Esophagus muscularis mucosa (tissue), 4 donors: ENCODE measurements at regions not wholly inside any gene's neighbourhood (a gene's known extent, or its start where the extent isn't known, plus 50 kb on each side); places are given as distances from the start of the nearest gene placed in this dataset.

ENCODE experiments used
- EP300 ChIP-seq: sonication (generic); formaldehyde crosslinking; IDR thresholded peaks from one replicate; pipeline ENCODE4 v1.6.1; 2017; ENCODE audit warnings: antibody characterized with exemption
- POLR2A ChIP-seq: fragments of 450-650 bp; IDR thresholded peaks from one replicate; pipeline ENCODE4 v1.6.1; 2017; ENCODE audit warnings: antibody characterized with exemption, moderate library complexity, mild to moderate bottlenecking, low read depth
- POLR2AphosphoS5 ChIP-seq, 2 donors: sonication (generic); formaldehyde crosslinking; IDR thresholded peaks; one replicate each; pipeline ENCODE4 v1.6.1; 2017; ENCODE audit warnings: antibody characterized with exemption in 2 of 2
- TF ChIP-seq, protein P1 (sequence below), 3 experiments: fragments of 200-600 bp in 2 of 3; fragments of 450-650 bp in 1 of 3; sonication (generic) in 2 of 3; IDR thresholded peaks; one replicate each; pipeline ENCODE4 v1.5.1; 2017 to 2019; ENCODE audit warnings: antibody characterized with exemption in 3 of 3, mild to moderate bottlenecking in 2 of 3, moderate library complexity in 1 of 3

DNA sequence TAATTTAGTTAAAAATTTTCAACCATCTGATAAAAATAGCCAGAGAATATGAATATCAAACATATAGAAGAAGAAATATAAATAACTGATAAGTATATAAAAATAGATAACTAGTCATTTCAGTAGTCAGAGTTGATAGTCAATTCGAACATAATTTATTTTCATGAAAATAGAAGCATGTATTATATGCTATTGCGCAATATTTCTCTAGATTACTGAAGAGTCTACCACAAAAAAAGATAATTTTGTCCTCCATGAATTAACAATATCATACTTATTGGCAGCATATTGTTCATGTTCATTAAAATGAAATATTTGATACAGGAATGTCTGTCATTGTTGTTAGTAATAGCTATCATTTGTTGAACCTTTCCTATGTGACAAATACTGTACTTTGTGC lies 376.2 kb upstream of the TOM1L1 start:
- no peak for TF ChIP-seq POLR2A
- TF ChIP-seq, protein P1, sequence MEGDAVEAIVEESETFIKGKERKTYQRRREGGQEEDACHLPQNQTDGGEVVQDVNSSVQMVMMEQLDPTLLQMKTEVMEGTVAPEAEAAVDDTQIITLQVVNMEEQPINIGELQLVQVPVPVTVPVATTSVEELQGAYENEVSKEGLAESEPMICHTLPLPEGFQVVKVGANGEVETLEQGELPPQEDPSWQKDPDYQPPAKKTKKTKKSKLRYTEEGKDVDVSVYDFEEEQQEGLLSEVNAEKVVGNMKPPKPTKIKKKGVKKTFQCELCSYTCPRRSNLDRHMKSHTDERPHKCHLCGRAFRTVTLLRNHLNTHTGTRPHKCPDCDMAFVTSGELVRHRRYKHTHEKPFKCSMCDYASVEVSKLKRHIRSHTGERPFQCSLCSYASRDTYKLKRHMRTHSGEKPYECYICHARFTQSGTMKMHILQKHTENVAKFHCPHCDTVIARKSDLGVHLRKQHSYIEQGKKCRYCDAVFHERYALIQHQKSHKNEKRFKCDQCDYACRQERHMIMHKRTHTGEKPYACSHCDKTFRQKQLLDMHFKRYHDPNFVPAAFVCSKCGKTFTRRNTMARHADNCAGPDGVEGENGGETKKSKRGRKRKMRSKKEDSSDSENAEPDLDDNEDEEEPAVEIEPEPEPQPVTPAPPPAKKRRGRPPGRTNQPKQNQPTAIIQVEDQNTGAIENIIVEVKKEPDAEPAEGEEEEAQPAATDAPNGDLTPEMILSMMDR (IDR thresholded peaks at IDR 0.05) = no peak
- TF ChIP-seq POLR2AphosphoS5 (IDR thresholded peaks at IDR 0.05) = no peak
- no peak for TF ChIP-seq EP300
